A549 (cell line): ENCODE measurements at regions not wholly inside any gene's neighbourhood (a gene's known extent, or its start where the extent isn't known, plus 50 kb on each side); places are given as distances from the start of the nearest gene placed in this dataset.
"Not testable (repeated sequence)": the region's sequence is repeated elsewhere in the genome, so short reads cannot be mapped to it uniquely, and the experiment has no call there.

Experiments
- CTCF ChIP-seq: fragments of >200 bp; sonication (Bioruptor Twin); formaldehyde crosslinking; IDR thresholded peaks from 3 replicates; pipeline ENCODE4 v1.5.1; 2016
- EP300 ChIP-seq, 2 experiments: fragments of >200 bp; sonication (Bioruptor Twin); formaldehyde crosslinking; IDR thresholded peaks; 2 replicates in 1 of 2; 3 replicates in 1 of 2; pipeline ENCODE4 v1.6.1; 2016 to 2017
- JUNB ChIP-seq: fragments of >200 bp; sonication (Bioruptor Twin); formaldehyde crosslinking; IDR thresholded peaks from 2 replicates; pipeline ENCODE4 v1.6.1; 2016
- NR3C1 ChIP-seq: fragments of >200 bp; sonication (Bioruptor Twin); formaldehyde crosslinking; IDR thresholded peaks from 3 replicates; pipeline ENCODE4 v1.6.1; 2017
- POLR2A ChIP-seq: IDR thresholded peaks from 2 replicates; pipeline ENCODE4 v1.6.1; 2012; ENCODE audit warnings: mild to moderate bottlenecking, low read length

GRCh38 chr1:120949724-120950123, 60.2 kb downstream of the PPIAL4A start:
- TF ChIP-seq CTCF; JUNB; POLR2A; EP300 (IDR thresholded peaks at IDR 0.05); NR3C1: not testable (repeated sequence)
